A549 (cell line): ENCODE measurements at regions not wholly inside any gene's neighbourhood (a gene's known extent, or its start where the extent isn't known, plus 50 kb on each side); places are given as distances from the start of the nearest gene placed in this dataset.

Experiments
- ATAC-seq, 2 experiments: fragments of 200-7000 bp in 1 of 2; fragments of >200 bp in 1 of 2; cut with Nextera tagmentation in 1 of 2; cut with Tn5 transposase in 1 of 2; 3 replicates each; pipeline versions ENCODE4 v1.8.0 to v1.9.1; 2018 to 2020; ENCODE audit warnings: mild to moderate bottlenecking in 1 of 2, moderate library complexity in 1 of 2
- CTCF ChIA-PET: fragments of 300-600 bp; sonication (Branson Sonifier 250); formaldehyde crosslinking; extraction: SDS; loops from one replicate; lab custom pipeline; 2021; ENCODE audit warnings: antibody characterized with exemption, inconsistent platforms; lab: Yijun Ruan, JAX
- POLR2A ChIA-PET: fragments of 350-600 bp; formaldehyde crosslinking; extraction: SDS; loops from one replicate; lab custom pipeline; 2021; ENCODE audit warnings: antibody characterized with exemption, inconsistent platforms; lab: Yijun Ruan, JAX
- DNase-seq, 2 experiments: peaks; one replicate each; pipeline versions ENCODE4 v3.0.0 to v3.0.0-alpha.2; 2011 to 2016; ENCODE audit warnings: low read depth in 1 of 2, low spot score in 1 of 2
- FAIRE-seq: peaks from 2 replicates; lab custom pipeline; 2011; peaks lifted over from hg19 to GRCh38; lab: Jason Lieb, UNC
- H3K27ac ChIP-seq, 2 experiments: fragments of >200 bp; sonication (Bioruptor Twin); formaldehyde crosslinking; 3 replicates each; pipeline ENCODE4 v1.5.1; 2016 to 2017
- H3K4me1 ChIP-seq: fragments of >200 bp; sonication (Bioruptor Twin); formaldehyde crosslinking; 3 replicates; pipeline ENCODE4 v1.6.1; 2016
- H3K4me2 ChIP-seq: fragments of >200 bp; sonication (Bioruptor Twin); formaldehyde crosslinking; 3 replicates; pipeline ENCODE4 v1.6.1; 2016
- H3K4me3 ChIP-seq: fragments of >200 bp; sonication (Bioruptor Twin); formaldehyde crosslinking; 3 replicates; pipeline ENCODE4 v1.5.1; 2016
- H3K9me3 ChIP-seq: fragments of >200 bp; sonication (Bioruptor Twin); formaldehyde crosslinking; 3 replicates; pipeline ENCODE4 v1.6.1; 2016
- BHLHE40 ChIP-seq: IDR thresholded peaks from 2 replicates; pipeline ENCODE4 v1.6.1; 2012; ENCODE audit warnings: low read depth, low read length, inconsistent platforms
- CBX2 ChIP-seq: fragments of 200-600 bp; sonication (generic); IDR thresholded peaks from 2 replicates; pipeline ENCODE4 v1.6.1; 2016; ENCODE audit warnings: low read depth, mild to moderate bottlenecking, borderline replicate concordance
- CTCF ChIP-seq: fragments of >200 bp; sonication (Bioruptor Twin); formaldehyde crosslinking; IDR thresholded peaks from 3 replicates; pipeline ENCODE4 v1.5.1; 2016
- EHMT2 ChIP-seq: fragments of 200-600 bp; sonication (generic); IDR thresholded peaks from 2 replicates; pipeline ENCODE4 v1.6.1; 2016; ENCODE audit warnings: antibody characterized with exemption, low read depth, mild to moderate bottlenecking, moderate library complexity
- ELK1 ChIP-seq: fragments of 150-350 bp; IDR thresholded peaks from 2 replicates; pipeline ENCODE4 v1.6.1; 2014; ENCODE audit warnings: low read depth, mild to moderate bottlenecking, low read length
- FOSB ChIP-seq: fragments of 250-450 bp; sonication (Bioruptor Pico); IDR thresholded peaks from 2 replicates; pipeline ENCODE4 v1.5.0; 2020; ENCODE audit warnings: mild to moderate bottlenecking, moderate library complexity
- FOXS1 ChIP-seq: fragments of 250-450 bp; sonication (Bioruptor Pico); IDR thresholded peaks from 2 replicates; pipeline ENCODE4 v1.5.0; 2020; ENCODE audit warnings: mild to moderate bottlenecking, moderate library complexity
- HDAC2 ChIP-seq: fragments of 200-600 bp; sonication (generic); IDR thresholded peaks from 2 replicates; pipeline ENCODE4 v1.6.1; 2016
- HES2 ChIP-seq: fragments of >200 bp; sonication (Bioruptor Twin); formaldehyde crosslinking; IDR thresholded peaks from 2 replicates; pipeline ENCODE4 v1.6.1; 2016
- HMGXB4 ChIP-seq: fragments of 250-450 bp; sonication (Bioruptor Pico); IDR thresholded peaks from 2 replicates; pipeline ENCODE4 v1.5.0; 2021; ENCODE audit warnings: mild to moderate bottlenecking, moderate library complexity, borderline replicate concordance
- HOXA7 ChIP-seq: fragments of 250-450 bp; sonication (Bioruptor Pico); IDR thresholded peaks from 2 replicates; pipeline ENCODE4 v1.5.0; 2020; ENCODE audit warnings: mild to moderate bottlenecking, moderate library complexity
- JUN ChIP-seq, 2 experiments: fragments of >200 bp; sonication (Bioruptor Twin); formaldehyde crosslinking; IDR thresholded peaks; 2 replicates in 1 of 2; 3 replicates in 1 of 2; pipeline ENCODE4 v1.6.1; 2016 to 2017
- JUNB ChIP-seq: fragments of >200 bp; sonication (Bioruptor Twin); formaldehyde crosslinking; IDR thresholded peaks from 2 replicates; pipeline ENCODE4 v1.6.1; 2016
- MAFK ChIP-seq: fragments of 450-650 bp; IDR thresholded peaks from 2 replicates; pipeline ENCODE4 v1.6.1; 2014; ENCODE audit not compliant: partially characterized antibody
- NFE2L2 ChIP-seq: fragments of 150-350 bp; conservative IDR thresholded peaks from 2 replicates; pipeline ENCODE4 v1.6.1; 2014; ENCODE audit warnings: low read length
- RAD21 ChIP-seq, 2 experiments: fragments of >200 bp in 1 of 2; sonication (Bioruptor Twin) in 1 of 2; formaldehyde crosslinking in 1 of 2; IDR thresholded peaks in 1 of 2; conservative IDR thresholded peaks in 1 of 2; 2 replicates in 1 of 2; 3 replicates in 1 of 2; pipeline ENCODE4 v1.6.1; 2012 to 2018; ENCODE audit warnings: inconsistent platforms in 1 of 2
- RNF2 ChIP-seq: fragments of 200-600 bp; sonication (generic); IDR thresholded peaks from 2 replicates; pipeline ENCODE4 v1.6.1; 2016; ENCODE audit warnings: low read depth, mild to moderate bottlenecking, antibody characterized with exemption, moderate library complexity, borderline replicate concordance
- SMC3 ChIP-seq: fragments of >200 bp; sonication (Bioruptor Twin); formaldehyde crosslinking; IDR thresholded peaks from 3 replicates; pipeline ENCODE4 v1.6.1; 2018; ENCODE audit warnings: inconsistent platforms
- SREBF2 ChIP-seq: fragments of 450-650 bp; IDR thresholded peaks from 2 replicates; pipeline ENCODE4 v1.6.1; 2014; ENCODE audit warnings: mild to moderate bottlenecking, moderate library complexity
- ZC3H11A ChIP-seq: fragments of 450-650 bp; IDR thresholded peaks from 2 replicates; pipeline ENCODE4 v1.6.1; 2014; ENCODE audit warnings: antibody characterized with exemption, mild to moderate bottlenecking
- WGBS: methylation state at CpG from one replicate; pipeline ENCODE4 v1.1.6; 2017; ENCODE audit errors: missing lambda C conversion rate; 5-methylcytosine and 5-hydroxymethylcytosine counted together

- H3K27ac ChIP-seq = no peak overlapping the region
- H3K4me1 ChIP-seq = no peaks in the 10 kb centered on the region
- no peak overlapping the region for H3K4me3 ChIP-seq
- ChIA-PET POLR2A (no interaction called here), CTCF (no interaction called here)
- H3K4me2 ChIP-seq = no peak overlapping the region
- no peak for DNase-seq
- no peak for FAIRE-seq
- TF ChIP-seq MAFK = peak; percentile 2
- TF ChIP-seq ZC3H11A = no peak
- 5% methylated on average over 3 of the region's 3 CpGs for WGBS
- no peaks in the 10 kb centered on the region for H3K9me3 ChIP-seq
- no peak for ATAC-seq
Observed at GRCh38 chr6:19009769-19010168, 622.6 kb downstream of the RNF144B start.

- Histone ChIP-seq H3K4me1 (no peaks in the 10 kb centered on the region), H3K4me3 (no peak overlapping the region), H3K27ac (no peak overlapping the region), H3K9me3 (no peaks in the 10 kb centered on the region), H3K4me2 (no peak overlapping the region)
- CTCF ChIA-PET = interaction anchor here (1.1 to 1.8 kb wide), 3 partner anchors 11 to 15 kb away, joined by 3 to 6 read pairs (median 3); no protein-coding TSS in a partner anchor
- ATAC-seq = no peak
- POLR2A ChIA-PET = no interaction called here
- no peak for FAIRE-seq
- WGBS = 12% methylated on average over 4 of the region's 4 CpGs
- TF ChIP-seq EHMT2 (no peak), HOXA7 (CRISPR knock-in tag) (no peak), HES2 (no peak), FOXS1 (CRISPR knock-in tag) (no peak), HMGXB4 (CRISPR knock-in tag) (no peak), HDAC2 (no peak), FOSB (CRISPR knock-in tag) (no peak), ELK1 (no peak), RNF2 (no peak), JUNB (no peak), SREBF2 (no peak), CBX2 (no peak)
- TF ChIP-seq, all 56 proteins: peak for 0
- no peak for DNase-seq
Observed at GRCh38 chr6:19013026-19013705, 626.0 kb downstream of the RNF144B start.

GRCh38 chr6:19024737-19025136 is 637.6 kb downstream of the RNF144B start:
- peak; percentile 68 to 75; a peak in 4 of 6 replicates for ATAC-seq
- Histone ChIP-seq H3K4me1 (no peaks in the 10 kb centered on the region), H3K27ac (no peak overlapping the region), H3K4me2 (no peak overlapping the region), H3K4me3 (no peak overlapping the region), H3K9me3 (no peaks in the 10 kb centered on the region)
- TF ChIP-seq NFE2L2 (no peak), RAD21 (conservative IDR thresholded peaks at IDR 0.05 in 1 of 2, IDR thresholded peaks at IDR 0.05 in 1 of 2) (peak; percentile 62 to 63), JUN (IDR thresholded peaks at IDR 0.05) (no peak), BHLHE40 (no peak), SMC3 (peak; percentile 51; the same call in 2 of the 3 replicates), CTCF (peak; percentile 48)
- POLR2A ChIA-PET = no interaction called here
- peak; percentile 0 to 34 for DNase-seq
- CTCF ChIA-PET = interaction anchor here (0.6 to 2.1 kb wide), 12 partner anchors 10 to 1035 kb away, joined by 3 to 8 read pairs (median 4); no protein-coding TSS in a partner anchor
- no peak for FAIRE-seq
- WGBS = 6% methylated on average over 4 of the region's 4 CpGs
